ENCODE measurements at regions not wholly inside any gene's neighbourhood (a gene's known extent, or its start where the extent isn't known, plus 50 kb on each side); places are given as distances from the start of the nearest gene placed in this dataset.

- H3K4me3 Mint-ChIP-seq: no peak overlapping the region
- TF ChIP-seq ZNF317 (CRISPR knock-in tag; IDR thresholded peaks at IDR 0.05; ENCODE audit: borderline replicate concordance, low read depth): no peak
These were observed 726.4 kb downstream of the TENT5A start for GRCh38 chr6:81026041-81026553.

GRCh38 chr6:81023709-81024108 is 728.8 kb downstream of the TENT5A start:
- Mint-ChIP-seq H3K9me3 (peaks cover 75% of the 10 kb centered on the region), H3K4me3 (no peak overlapping the region)
- POLR2A ChIA-PET: no interaction called here

More at GRCh38 chr6:81026041-81026553, 726.4 kb downstream of the TENT5A start:
- no peak for DNase-seq (ENCODE audit: low spot score)
- Mint-ChIP-seq H3K27ac (no peak overlapping the region), H3K9me3 (peaks cover 56% of the 10 kb centered on the region), H3K4me1 (no peaks in the 10 kb centered on the region), H3K27me3 (ENCODE audit: low read depth) (peaks cover 3% of the 10 kb centered on the region; the same call in 1 of the 2 replicates), H3K36me3 (peaks cover 40% of the 10 kb centered on the region)
- ChIA-PET CTCF (no interaction called here), POLR2A (no interaction called here)
- ATAC-seq: no peak

More at GRCh38 chr6:81023709-81024108, 728.8 kb downstream of the TENT5A start:
- no peak for TF ChIP-seq ZNF671 (CRISPR knock-in tag; IDR thresholded peaks at IDR 0.05)
- no peak for TF ChIP-seq ZNF219 (CRISPR knock-in tag; IDR thresholded peaks at IDR 0.05; ENCODE audit: borderline replicate concordance)
- TF ChIP-seq MXD4 (CRISPR knock-in tag; IDR thresholded peaks at IDR 0.05; ENCODE audit: borderline replicate concordance): no peak
- TF ChIP-seq ZNF232 (CRISPR knock-in tag; IDR thresholded peaks at IDR 0.05): no peak
- no peak for TF ChIP-seq CREB1 (CRISPR knock-in tag; IDR thresholded peaks at IDR 0.05)
- no peak for TF ChIP-seq ZNF396 (CRISPR knock-in tag; IDR thresholded peaks at IDR 0.05; ENCODE audit: borderline replicate concordance)
- no peak for TF ChIP-seq ZNF425 (CRISPR knock-in tag; conservative IDR thresholded peaks at IDR 0.05)
- no peak for TF ChIP-seq PRDM15 (CRISPR knock-in tag; IDR thresholded peaks at IDR 0.05)
- no peak for TF ChIP-seq HMGXB4 (CRISPR knock-in tag; IDR thresholded peaks at IDR 0.05)
- TF ChIP-seq STAT6 (CRISPR knock-in tag; conservative IDR thresholded peaks at IDR 0.05; ENCODE audit: low read depth): no peak
- no peak for TF ChIP-seq ATF6 (CRISPR knock-in tag; IDR thresholded peaks at IDR 0.05)
- peaks cover 60% of the 10 kb centered on the region for H3K36me3 Mint-ChIP-seq
- H3K27me3 Mint-ChIP-seq (ENCODE audit: low read depth): peaks cover 3% of the 10 kb centered on the region; the same call in 1 of the 2 replicates
- no peaks in the 10 kb centered on the region for H3K4me1 Mint-ChIP-seq
- CTCF ChIA-PET: no interaction called here
- ATAC-seq (no peak), DNase-seq (ENCODE audit: low spot score) (no peak)
- no peak overlapping the region for H3K27ac Mint-ChIP-seq

All from WTC11 (cell line).